Middle frontal gyrus (tissue), 1 donor: ENCODE measurements at regions not wholly inside any gene's neighbourhood (a gene's known extent, or its start where the extent isn't known, plus 50 kb on each side); places are given as distances from the start of the nearest gene placed in this dataset.
"Not testable (repeated sequence)": the region's sequence is repeated elsewhere in the genome, so short reads cannot be mapped to it uniquely, and the experiment has no call there.

ENCODE experiments used
- DNase-seq: peaks from one replicate; pipeline ENCODE4 v3.0.0-alpha.2; 2015; ENCODE audit warnings: low spot score; ENCODE audit errors: extremely low spot score

- no peak for DNase-seq
Observed at GRCh38 chr13:73532987-73533510, 474.2 kb downstream of the KLF5 start.

DNA sequence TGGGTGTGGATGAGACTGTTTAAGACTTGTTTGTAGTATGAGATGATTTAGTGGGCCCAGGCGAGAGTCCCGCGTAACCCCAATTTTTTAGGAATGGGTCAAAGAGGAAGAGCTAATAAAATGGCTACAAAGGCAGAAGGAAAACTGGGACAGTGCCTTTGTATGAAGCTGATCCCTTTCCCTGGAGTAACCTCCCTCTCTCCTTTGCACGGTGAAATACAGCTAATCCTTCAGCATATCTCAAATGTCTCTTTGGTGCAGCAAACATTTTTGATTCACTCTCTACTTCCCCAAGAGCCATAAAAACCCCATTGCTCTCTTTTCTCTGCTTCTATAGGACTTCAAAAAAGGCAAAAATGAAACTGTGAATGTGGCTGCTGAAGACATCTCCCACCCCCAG lies 473.8 kb downstream of the KLF5 start:
- DNase-seq, result no peak

DNA sequence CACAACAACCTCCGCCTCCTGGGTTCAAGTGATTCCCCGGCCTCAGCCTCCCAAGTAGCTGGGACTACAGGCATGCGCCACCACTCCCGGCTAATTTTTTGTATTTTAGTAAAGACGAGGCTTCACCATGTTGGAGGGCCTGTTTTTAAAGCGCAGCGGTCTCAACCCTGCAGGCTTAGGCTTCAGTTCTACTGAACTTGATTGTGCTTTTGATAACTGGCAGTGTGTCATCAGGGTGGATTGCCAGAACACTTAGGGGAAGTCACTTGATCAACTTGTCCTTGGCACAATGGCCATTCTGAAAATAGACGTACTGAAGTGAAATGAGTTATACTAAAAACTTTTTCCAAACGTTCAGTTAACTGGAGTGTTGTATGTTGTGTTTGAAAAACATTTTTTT lies 472.2 kb downstream of the KLF5 start:
- DNase-seq, result no peak

- no peak for DNase-seq
Observed at GRCh38 chr13:73522937-73523336, 464.1 kb downstream of the KLF5 start.

- DNase-seq, result no peak
Observed at GRCh38 chr13:73521985-73522524, 463.2 kb downstream of the KLF5 start.

GRCh38 chr13:73521290-73521624 lies 462.5 kb downstream of the KLF5 start:
- DNase-seq, result no peak

- no peak for DNase-seq
Observed at GRCh38 chr13:73520566-73521289, 461.9 kb downstream of the KLF5 start.

GRCh38 chr13:73520135-73520534 lies 461.3 kb downstream of the KLF5 start:
- DNase-seq, result not testable (repeated sequence)

- DNase-seq, result no peak
Observed at GRCh38 chr13:73519396-73520116, 460.8 kb downstream of the KLF5 start.

DNA sequence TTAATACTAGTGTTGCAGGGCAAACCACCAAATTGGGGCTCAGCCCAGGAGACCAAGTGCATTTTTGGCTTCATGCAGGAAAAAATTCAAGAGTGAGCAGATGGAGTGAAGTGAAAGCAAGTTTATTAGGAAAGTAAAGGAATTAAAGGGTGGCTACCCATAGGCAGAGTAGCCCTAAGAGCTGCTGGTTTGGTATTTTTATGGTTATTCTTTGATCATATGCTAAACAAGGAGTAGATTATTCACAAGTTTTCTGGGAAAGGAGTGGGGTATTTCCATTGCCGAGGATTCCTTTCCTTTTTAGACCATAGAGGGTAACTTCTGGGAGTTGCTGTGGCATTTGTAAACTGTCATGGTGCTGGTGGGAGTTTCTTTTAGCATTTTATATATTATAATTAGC lies 459.0 kb downstream of the KLF5 start:
- no peak for DNase-seq

- no peak for DNase-seq
Observed at GRCh38 chr13:73516731-73517130, 457.9 kb downstream of the KLF5 start.

DNA sequence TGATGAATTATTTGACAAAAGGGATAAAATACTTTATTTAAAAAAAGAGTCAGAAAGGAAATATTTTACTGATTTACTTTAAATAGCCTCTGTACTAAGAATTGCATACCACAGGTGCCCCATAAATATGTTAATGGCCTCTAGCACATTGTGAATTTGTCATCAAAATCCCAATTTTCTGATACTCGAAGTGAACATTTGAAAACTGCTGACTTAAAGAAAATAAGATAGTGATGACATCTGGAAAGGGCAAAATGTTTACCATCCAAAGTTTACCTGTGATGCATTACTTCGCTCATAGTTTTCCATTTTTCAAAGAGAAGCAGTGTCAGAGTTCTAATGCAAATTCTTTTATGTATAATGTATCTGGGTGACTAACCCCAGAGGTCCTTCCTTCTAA lies 455.4 kb downstream of the KLF5 start:
- no peak for DNase-seq

GRCh38 chr13:73513751-73514150 lies 454.9 kb downstream of the KLF5 start:
- no peak for DNase-seq

GRCh38 chr13:73508841-73509240 lies 450.0 kb downstream of the KLF5 start:
- no peak for DNase-seq

- DNase-seq, result no peak
Observed at GRCh38 chr13:73505376-73505890, 446.6 kb downstream of the KLF5 start.

DNA sequence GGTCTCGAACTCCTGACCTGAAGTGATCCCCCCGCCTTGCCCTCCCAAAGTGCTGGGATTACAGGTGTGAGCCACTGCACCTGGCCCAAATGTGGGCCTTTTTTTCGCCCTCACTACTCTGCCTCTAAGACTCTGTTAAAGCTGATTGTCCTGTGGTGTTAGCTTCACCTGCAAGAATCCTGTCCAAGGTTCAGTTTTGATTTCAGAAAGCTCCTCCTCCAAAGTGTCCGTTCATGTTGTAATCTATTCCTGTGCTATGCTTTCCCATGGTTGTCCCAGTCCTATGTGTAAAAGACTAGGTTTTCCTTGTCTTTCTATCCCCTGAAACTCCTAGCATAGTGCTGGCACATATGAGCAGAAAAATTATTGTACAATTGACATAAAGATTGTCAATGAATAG lies 440.9 kb downstream of the KLF5 start:
- no peak for DNase-seq

DNA sequence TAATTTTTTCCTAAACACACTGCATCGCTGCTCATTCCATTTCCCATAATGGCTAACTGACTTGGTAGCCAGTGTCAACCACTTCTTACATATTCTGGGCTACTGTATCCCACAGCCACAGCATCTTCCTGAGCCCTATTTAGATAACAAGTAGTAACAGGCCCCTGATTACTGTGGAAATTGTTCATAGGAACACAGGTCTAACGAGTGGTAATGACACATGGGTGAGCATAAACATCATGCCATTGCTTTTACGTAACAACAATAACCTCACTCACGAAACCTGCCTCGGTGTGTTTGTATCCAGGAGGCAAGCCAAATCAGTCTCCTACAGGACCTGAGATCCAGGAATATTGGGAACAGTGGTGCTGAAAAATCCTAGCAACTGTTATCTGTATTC lies 438.6 kb downstream of the KLF5 start:
- no peak for DNase-seq

DNA sequence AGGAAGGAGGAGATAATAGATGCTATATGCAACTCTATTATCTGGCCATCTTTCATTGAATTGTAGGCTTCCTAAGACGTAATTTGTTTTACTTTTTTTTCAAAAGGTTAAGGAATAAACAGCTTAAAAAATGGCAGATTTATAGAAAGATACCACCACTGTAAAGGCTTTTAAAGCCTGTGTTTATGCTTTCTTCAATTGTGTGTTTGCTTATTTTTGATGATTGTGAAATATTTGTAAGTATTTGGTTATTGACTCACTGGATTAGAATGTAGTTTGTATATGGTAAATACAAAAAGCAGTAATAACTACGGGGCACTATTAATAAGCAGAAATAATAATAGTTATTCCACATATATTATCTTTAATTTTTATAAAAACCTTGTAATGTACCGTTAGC lies 437.9 kb downstream of the KLF5 start:
- DNase-seq, result no peak

- DNase-seq, result no peak
Observed at GRCh38 chr13:73492811-73493210, 434.0 kb downstream of the KLF5 start.

DNA sequence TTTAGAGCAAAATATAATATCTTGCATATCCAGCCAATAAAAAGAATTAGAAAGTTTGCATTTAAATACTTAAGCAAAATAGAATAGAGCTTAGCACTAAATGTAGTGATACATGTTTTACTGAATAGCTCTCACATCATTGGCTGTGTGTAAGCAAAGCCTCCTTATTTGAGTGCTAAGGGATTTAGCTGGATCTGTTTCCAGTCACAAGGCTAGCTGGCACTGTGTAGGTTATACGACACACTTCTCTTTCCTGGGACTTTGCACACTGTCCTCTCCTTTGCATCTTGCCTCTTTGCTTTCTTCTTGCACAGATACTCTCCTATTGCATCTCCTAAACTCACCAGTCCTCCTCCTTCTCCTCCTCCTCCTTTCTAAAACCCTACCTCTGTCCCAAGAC lies 423.8 kb downstream of the KLF5 start:
- DNase-seq, result no peak

DNA sequence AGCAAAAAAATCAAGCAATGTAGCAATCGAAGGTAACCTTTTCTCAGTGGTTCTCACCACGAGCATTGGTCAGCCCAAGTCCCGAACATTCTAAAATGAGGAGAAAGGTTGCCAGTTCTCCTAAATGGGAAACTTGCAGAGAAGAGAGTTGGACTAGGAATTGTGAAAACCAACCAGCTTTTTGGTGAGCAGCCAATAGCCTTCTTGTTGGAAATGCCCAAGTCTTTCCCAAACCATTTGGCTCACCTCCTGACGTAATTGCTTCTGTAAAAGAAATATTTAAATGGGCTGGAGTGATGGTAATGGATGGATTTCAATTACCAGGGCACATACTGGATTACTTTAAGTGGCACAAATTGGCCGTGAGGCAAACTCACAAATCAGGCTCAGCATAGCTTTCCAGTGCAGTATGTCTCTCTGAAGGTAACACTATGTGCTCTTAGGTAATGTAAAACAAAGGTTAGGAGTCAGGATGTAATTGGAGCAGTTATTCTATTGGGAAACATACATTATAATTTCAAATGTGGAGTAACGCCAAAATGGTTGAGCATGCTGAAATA lies 423.2 kb downstream of the KLF5 start:
- DNase-seq, result no peak
